Endothelial cell of umbilical vein (primary cell): ENCODE measurements at regions not wholly inside any gene's neighbourhood (a gene's known extent, or its start where the extent isn't known, plus 50 kb on each side); places are given as distances from the start of the nearest gene placed in this dataset.

Source experiments
- BruUV-seq: library from RNA; stranded (reverse); fragments of 400-500 nt; replicated peaks from 2 replicates; lab custom pipeline; 2021; lab: Mats Ljungman, UMichigan
- CTCF ChIA-PET: fragments of 300-600, 350-600 bp; sonication (Branson Sonifier 250); formaldehyde crosslinking; loops from one replicate; lab custom pipeline; 2021; ENCODE audit warnings: antibody characterized with exemption, inconsistent platforms; lab: Charles Lee
- POLR2A ChIA-PET: fragments of 300-600, 350-600 bp; sonication (Branson Sonifier 250); formaldehyde crosslinking; loops from one replicate; lab custom pipeline; 2021; ENCODE audit warnings: antibody characterized with exemption, inconsistent platforms; lab: Charles Lee
- DNase-seq: peaks from one replicate; pipeline ENCODE4 v3.0.0-alpha.2; 2011; ENCODE audit warnings: low read depth, low spot score
- FAIRE-seq: peaks from 2 replicates; lab custom pipeline; 2011; peaks lifted over from hg19 to GRCh38; lab: Jason Lieb, UNC
- H2AFZ ChIP-seq: 2 replicates; pipeline ENCODE4 v1.6.0; 2012; ENCODE audit warnings: low read depth, low read length, control low read depth, inconsistent platforms
- H3K27ac ChIP-seq: 2 replicates; pipeline ENCODE4 v1.5.1; 2011; ENCODE audit warnings: low read depth, mild to moderate bottlenecking, control low read depth, low read length, moderate library complexity; ENCODE audit not compliant: insufficient read depth
- H3K27me3 ChIP-seq, 2 experiments: 2 replicates each; pipeline versions ENCODE4 v1.6.0 to v1.6.1; 2011; ENCODE audit warnings: low read length in 2 of 2, mixed read lengths in 1 of 2; ENCODE audit not compliant: control insufficient read depth in 2 of 2, insufficient read depth in 2 of 2
- H3K36me3 ChIP-seq, 2 experiments: 2 replicates in 1 of 2; 3 replicates in 1 of 2; pipeline ENCODE4 v1.5.1; 2011; ENCODE audit warnings: low read length in 2 of 2, mild to moderate bottlenecking in 1 of 2, moderate library complexity in 1 of 2; ENCODE audit not compliant: control insufficient read depth in 2 of 2, insufficient read depth in 2 of 2; ENCODE audit errors: extremely low read depth in 1 of 2
- H3K4me1 ChIP-seq: 3 replicates; pipeline ENCODE4 v1.5.1; 2011; ENCODE audit warnings: mild to moderate bottlenecking, low read length; ENCODE audit not compliant: control insufficient read depth, insufficient read depth; ENCODE audit errors: extremely low read depth
- H3K4me2 ChIP-seq: 2 replicates; pipeline ENCODE4 v1.6.1; 2011; ENCODE audit warnings: low read length, control low read depth, mixed read lengths; ENCODE audit not compliant: insufficient read depth
- H3K4me3 ChIP-seq, 3 experiments: fragments of 200-600 bp in 1 of 3; sonication (generic), shearing (Covaris generic) in 1 of 3; replicated peaks in 1 of 3; 2 replicates each; pipeline ENCODE4 v1.5.1; 2011 to 2016; ENCODE audit warnings: control low read depth in 3 of 3, low read length in 3 of 3, mild to moderate bottlenecking in 2 of 3, inconsistent platforms in 1 of 3, low read depth in 1 of 3, moderate library complexity in 1 of 3; ENCODE audit not compliant: insufficient read depth in 1 of 3
- H3K79me2 ChIP-seq: 2 replicates; pipeline ENCODE4 v1.6.0; 2012; ENCODE audit warnings: low read length, inconsistent platforms; ENCODE audit not compliant: control insufficient read depth, insufficient read depth
- H3K9ac ChIP-seq: replicated peaks from 2 replicates; pipeline ENCODE3; 2011; ENCODE audit warnings: low read length, control low read depth; ENCODE audit not compliant: insufficient read depth; ENCODE audit errors: extremely low read depth
- H3K9me1 ChIP-seq: replicated peaks from 3 replicates; pipeline ENCODE4 v1.6.0; 2011; ENCODE audit warnings: mild to moderate bottlenecking, low read length; ENCODE audit not compliant: control insufficient read depth, insufficient read depth; ENCODE audit errors: extremely low read depth
- H3K9me3 ChIP-seq: replicated peaks from 2 replicates; pipeline ENCODE4 v1.5.1; 2012; ENCODE audit warnings: low read length, inconsistent platforms; ENCODE audit not compliant: control insufficient read depth, insufficient read depth
- H4K20me1 ChIP-seq: replicated peaks from 2 replicates; pipeline ENCODE3; 2011; ENCODE audit warnings: mild to moderate bottlenecking, low read length; ENCODE audit not compliant: control insufficient read depth, insufficient read depth; ENCODE audit errors: extremely low read depth
- EZH2 ChIP-seq: IDR thresholded peaks from 2 replicates; pipeline ENCODE4 v1.6.1; 2012; ENCODE audit warnings: borderline replicate concordance, low read depth, mild to moderate bottlenecking, moderate library complexity, low read length, inconsistent platforms; ENCODE audit not compliant: severe bottlenecking
- FOS ChIP-seq: IDR thresholded peaks from 2 replicates; pipeline ENCODE4 v1.6.1; 2011; ENCODE audit warnings: mild to moderate bottlenecking, low read length, moderate library complexity, borderline replicate concordance; ENCODE audit not compliant: insufficient read depth
- GATA2 ChIP-seq: IDR thresholded peaks from 2 replicates; pipeline ENCODE4 v1.7.0; 2011; ENCODE audit warnings: low read depth, mild to moderate bottlenecking, moderate library complexity, mixed read lengths, low read length; ENCODE audit not compliant: insufficient read length, insufficient read depth
- JUN ChIP-seq: IDR thresholded peaks from 2 replicates; pipeline ENCODE4 v1.6.1; 2011; ENCODE audit warnings: borderline replicate concordance, low read depth; ENCODE audit not compliant: insufficient read length, insufficient read depth
- MAX ChIP-seq: IDR thresholded peaks from 2 replicates; pipeline ENCODE4 v1.6.1; 2011; ENCODE audit not compliant: insufficient read depth, insufficient read length
- MYC ChIP-seq: IDR thresholded peaks from one replicate; pipeline ENCODE4 v1.6.1; 2011; ENCODE audit warnings: mild to moderate bottlenecking, low read depth, low read length
- POLR2A ChIP-seq: IDR thresholded peaks from 2 replicates; pipeline ENCODE4 v1.6.1; 2012; ENCODE audit warnings: low read depth, mild to moderate bottlenecking, control low read depth, low read length
- POLR2AphosphoS5 ChIP-seq: IDR thresholded peaks from 2 replicates; pipeline ENCODE4 v1.6.1; 2012; ENCODE audit warnings: low read depth, mild to moderate bottlenecking, control low read depth, low read length, moderate library complexity; ENCODE audit not compliant: insufficient read depth
- dilution Hi-C: fragments of 300-500 bp; cut with MboI; formaldehyde crosslinking; loops from one replicate; pipeline ENCODE4 v1.15.0; 2019; ENCODE audit warnings: low sequenced_read_pairs; ENCODE audit not compliant: extremely low pct_ligation_motif_present
- intact Hi-C: fragments of 100-400 bp; cut with micrococcal nuclease; formaldehyde crosslinking; loops from one replicate; pipeline ENCODE4 v1.10.0; 2022
- TF ChIP-seq, protein P1 (sequence below), 2 donors: IDR thresholded peaks; 1 replicate in 1 of 2; 2 replicates in 1 of 2; pipeline ENCODE4 v1.5.1; 2011; ENCODE audit warnings: low read length in 2 of 2, mild to moderate bottlenecking in 2 of 2, moderate library complexity in 2 of 2, control low read depth in 1 of 2, inconsistent platforms in 1 of 2, low read depth in 1 of 2; ENCODE audit not compliant: insufficient read depth in 1 of 2; ENCODE audit errors: extremely low read depth in 1 of 2

DNA sequence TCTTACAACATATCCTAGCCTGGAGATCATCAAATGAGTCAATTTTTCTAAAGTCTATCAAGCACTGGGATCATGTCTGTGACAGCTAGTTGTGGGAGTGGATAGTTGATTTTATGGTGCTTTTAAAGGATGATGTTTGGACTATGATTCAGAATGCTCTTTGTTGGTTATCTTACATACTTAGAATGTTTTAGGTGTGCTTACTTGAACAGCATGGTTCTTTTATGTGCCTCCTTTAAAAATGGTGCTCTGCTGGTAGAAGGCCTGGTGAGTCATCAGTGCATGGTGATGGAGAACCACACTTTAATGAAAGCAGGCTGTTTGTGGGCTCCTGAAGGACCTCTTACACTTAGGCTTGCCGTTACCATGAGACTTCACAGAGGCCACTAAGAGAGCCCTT is 682.7 kb upstream of the FANCL start:
- Histone ChIP-seq H3K9me1 (no peaks in the 10 kb centered on the region), H3K36me3 (no peaks in the 10 kb centered on the region), H3K27ac (no peak overlapping the region), H3K4me2 (no peak overlapping the region), H4K20me1 (no peaks in the 10 kb centered on the region), H2AFZ (no peak overlapping the region), H3K9ac (no peak overlapping the region), H3K27me3 (no peaks in the 10 kb centered on the region), H3K4me3 (no peak overlapping the region), H3K9me3 (no peaks in the 10 kb centered on the region), H3K79me2 (no peaks in the 10 kb centered on the region), H3K4me1 (no peaks in the 10 kb centered on the region)
- FAIRE-seq (no peak), DNase-seq (no peak)
- BruUV-seq, result no TSS peak
- intact Hi-C loops, result no loop called here
- ChIA-PET POLR2A (no interaction called here), CTCF (no interaction called here)
- dilution Hi-C loops, result no loop called here
- TF ChIP-seq JUN (no peak), FOS (no peak), POLR2AphosphoS5 (no peak), GATA2 (no peak), POLR2A (no peak), EZH2 (no peak), MYC (no peak), MAX (no peak)
- TF ChIP-seq, protein P1, sequence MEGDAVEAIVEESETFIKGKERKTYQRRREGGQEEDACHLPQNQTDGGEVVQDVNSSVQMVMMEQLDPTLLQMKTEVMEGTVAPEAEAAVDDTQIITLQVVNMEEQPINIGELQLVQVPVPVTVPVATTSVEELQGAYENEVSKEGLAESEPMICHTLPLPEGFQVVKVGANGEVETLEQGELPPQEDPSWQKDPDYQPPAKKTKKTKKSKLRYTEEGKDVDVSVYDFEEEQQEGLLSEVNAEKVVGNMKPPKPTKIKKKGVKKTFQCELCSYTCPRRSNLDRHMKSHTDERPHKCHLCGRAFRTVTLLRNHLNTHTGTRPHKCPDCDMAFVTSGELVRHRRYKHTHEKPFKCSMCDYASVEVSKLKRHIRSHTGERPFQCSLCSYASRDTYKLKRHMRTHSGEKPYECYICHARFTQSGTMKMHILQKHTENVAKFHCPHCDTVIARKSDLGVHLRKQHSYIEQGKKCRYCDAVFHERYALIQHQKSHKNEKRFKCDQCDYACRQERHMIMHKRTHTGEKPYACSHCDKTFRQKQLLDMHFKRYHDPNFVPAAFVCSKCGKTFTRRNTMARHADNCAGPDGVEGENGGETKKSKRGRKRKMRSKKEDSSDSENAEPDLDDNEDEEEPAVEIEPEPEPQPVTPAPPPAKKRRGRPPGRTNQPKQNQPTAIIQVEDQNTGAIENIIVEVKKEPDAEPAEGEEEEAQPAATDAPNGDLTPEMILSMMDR (IDR thresholded peaks at IDR 0.05; ENCODE audit: extremely low read depth in 1 of 2, insufficient read depth in 1 of 2, low read depth in 1 of 2, low read length in 2 of 2), result no peak
